ENCODE measurements at regions not wholly inside any gene's neighbourhood (a gene's known extent, or its start where the extent isn't known, plus 50 kb on each side); places are given as distances from the start of the nearest gene placed in this dataset.

- no peak for TF ChIP-seq ETS1 (IDR thresholded peaks at IDR 0.05)
- no peak for TF ChIP-seq EZH2phosphoT487 (IDR thresholded peaks at IDR 0.05; ENCODE audit: unreplicated experiment)
Observed at GRCh38 chr2:226667736-226668135, 131.9 kb downstream of the IRS1 start.
